ENCODE measurements at regions not wholly inside any gene's neighbourhood (a gene's known extent, or its start where the extent isn't known, plus 50 kb on each side); places are given as distances from the start of the nearest gene placed in this dataset.

DNA sequence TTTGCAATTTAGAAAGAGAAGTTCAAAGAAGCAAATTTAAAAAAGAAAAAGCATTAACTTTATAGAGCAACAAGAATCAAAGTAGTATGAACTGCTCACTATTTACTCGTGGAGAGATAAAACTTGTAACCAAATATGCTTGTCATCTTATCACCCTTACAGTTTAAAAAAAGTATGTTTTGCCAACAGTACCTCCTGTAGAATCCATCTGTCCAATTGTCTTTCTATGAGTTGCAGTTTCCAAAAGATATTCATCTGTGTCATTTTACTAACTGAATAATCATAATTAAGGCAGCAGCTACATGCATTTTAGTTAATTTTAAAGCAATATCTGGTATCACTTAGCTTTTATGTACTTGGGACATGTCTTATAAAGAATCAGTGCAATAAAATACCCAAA, 1112.3 kb downstream of the DSC3 start:
- Histone ChIP-seq H3K4me1 (no peaks in the 10 kb centered on the region), H3K27ac (no peak overlapping the region), H3K4me2 (no peak overlapping the region), H3K9me3 (no peaks in the 10 kb centered on the region), H4K20me1 (no peaks in the 10 kb centered on the region), H3K9ac (no peak overlapping the region), H3K27me3 (no peaks in the 10 kb centered on the region), H3K36me3 (no peaks in the 10 kb centered on the region), H3K4me3 (no peak overlapping the region)
- TF ChIP-seq Cebpa-rat (IDR thresholded peaks at IDR 0.05): no peak

DNA sequence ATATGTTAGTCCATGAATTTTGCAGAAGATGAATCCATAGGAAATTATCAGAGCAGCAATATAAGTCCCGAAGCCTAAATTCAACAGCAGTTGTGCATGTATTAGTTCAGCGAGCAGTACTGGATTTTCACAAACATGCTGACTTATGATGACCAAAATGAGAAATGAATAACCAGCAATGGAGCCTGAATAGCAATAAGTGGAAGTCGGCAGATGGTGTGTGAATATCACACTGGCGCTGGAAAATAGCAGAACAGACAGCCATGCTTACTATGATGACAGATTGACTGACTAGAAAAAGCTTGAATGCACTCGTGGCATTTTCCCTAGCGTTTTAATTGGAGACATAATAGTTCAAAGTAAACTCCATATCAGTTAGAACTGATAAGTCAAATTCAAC, 1114.5 kb downstream of the DSC3 start:
- no peak overlapping the region for H3K4me2 ChIP-seq

DNA sequence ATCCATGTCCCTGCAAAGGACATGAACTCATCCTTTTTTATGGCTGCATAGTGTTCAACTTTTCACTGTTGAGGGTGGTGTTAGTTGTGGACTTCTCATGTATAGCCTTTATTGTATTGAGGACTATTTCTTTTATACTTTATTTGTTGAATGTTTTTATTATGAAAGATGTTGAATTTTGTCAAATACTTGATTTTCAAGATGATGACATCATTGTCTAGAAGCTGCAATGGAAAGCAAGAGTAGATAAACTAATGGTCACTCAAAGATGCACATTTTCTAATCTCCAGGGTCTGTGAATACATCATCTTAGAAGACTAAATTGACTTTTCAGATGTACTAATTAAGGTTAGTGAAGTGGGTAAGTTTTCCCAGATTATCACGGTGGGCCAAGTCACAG, 1117.0 kb downstream of the DSC3 start:
- Histone ChIP-seq H3K4me3 (no peak overlapping the region), H3K9ac (no peak overlapping the region), H3K4me2 (no peak overlapping the region), H3K27ac (no peak overlapping the region), H3K4me1 (no peaks in the 10 kb centered on the region), H3K9me3 (no peaks in the 10 kb centered on the region), H3K27me3 (no peaks in the 10 kb centered on the region), H4K20me1 (no peaks in the 10 kb centered on the region), H3K36me3 (no peaks in the 10 kb centered on the region)
- no peak for TF ChIP-seq Cebpa-rat (IDR thresholded peaks at IDR 0.05)

More for the DNA sequence above, 1114.5 kb downstream of the DSC3 start:
- Histone ChIP-seq H3K27me3 (no peaks in the 10 kb centered on the region), H4K20me1 (no peaks in the 10 kb centered on the region), H3K4me3 (no peak overlapping the region), H3K9me3 (no peaks in the 10 kb centered on the region), H3K27ac (no peak overlapping the region), H3K36me3 (no peaks in the 10 kb centered on the region), H3K9ac (no peak overlapping the region), H3K4me1 (no peaks in the 10 kb centered on the region)
- TF ChIP-seq Cebpa-rat (IDR thresholded peaks at IDR 0.05): no peak

DNA sequence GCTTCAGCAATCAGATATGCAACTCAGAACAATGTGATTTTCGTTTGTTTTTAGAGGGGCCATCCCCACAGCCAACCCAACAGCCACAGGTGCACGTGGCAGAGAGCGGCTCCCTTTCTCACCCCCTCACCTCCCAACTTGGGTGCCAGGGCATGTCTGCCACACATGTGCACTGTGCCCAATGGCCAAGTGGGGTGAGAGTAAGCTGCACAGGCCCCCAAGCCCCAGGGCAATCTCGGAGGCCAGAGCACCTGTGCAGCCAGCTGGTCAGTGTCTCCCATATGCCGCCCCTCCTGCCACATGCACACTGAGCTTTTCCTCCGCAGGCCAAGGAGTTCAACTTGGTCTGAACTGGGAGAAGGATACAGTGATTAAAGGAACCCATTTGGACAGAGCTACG, 1130.2 kb downstream of the DSC3 start:
- TF ChIP-seq Cebpa-rat (IDR thresholded peaks at IDR 0.05): no peak
- no peak overlapping the region for H3K4me2 ChIP-seq
- H3K36me3 ChIP-seq: no peaks in the 10 kb centered on the region
- H3K4me1 ChIP-seq: no peaks in the 10 kb centered on the region
- no peak overlapping the region for H3K27ac ChIP-seq
- H3K27me3 ChIP-seq: no peaks in the 10 kb centered on the region
- no peaks in the 10 kb centered on the region for H4K20me1 ChIP-seq
- H3K9me3 ChIP-seq: no peaks in the 10 kb centered on the region
- no peak overlapping the region for H3K9ac ChIP-seq
- H3K4me3 ChIP-seq: no peak overlapping the region

DNA sequence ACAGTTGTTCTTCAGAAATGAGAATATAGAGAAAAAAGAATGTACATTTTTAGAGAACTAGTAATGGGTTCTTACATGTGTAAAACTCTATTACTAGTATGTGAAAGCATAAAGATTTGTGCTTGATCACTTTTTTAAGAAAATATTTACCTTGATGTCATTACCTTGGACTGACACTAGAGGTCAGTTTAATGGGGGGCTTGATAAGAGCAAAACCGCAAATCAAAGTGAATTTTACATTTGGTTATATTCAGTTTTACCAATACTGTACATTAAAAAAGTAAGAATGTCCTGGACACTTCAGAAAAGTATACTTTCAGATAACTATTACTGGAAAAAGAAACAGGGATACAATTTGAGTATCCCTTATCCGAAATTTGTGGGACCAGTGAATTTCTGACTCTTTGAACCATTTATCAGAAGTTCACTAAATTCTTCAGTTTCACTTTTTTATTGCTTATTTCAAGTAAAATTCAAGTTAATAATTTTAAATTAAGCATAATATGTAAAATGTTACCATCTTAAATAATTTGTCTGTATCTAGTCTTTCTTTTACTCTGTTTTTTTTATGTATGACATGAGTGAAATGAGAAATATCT, 1149.5 kb downstream of the DSC3 start:
- Histone ChIP-seq H3K9me3 (no peaks in the 10 kb centered on the region), H3K36me3 (no peaks in the 10 kb centered on the region), H4K20me1 (no peaks in the 10 kb centered on the region), H3K27me3 (no peaks in the 10 kb centered on the region), H3K27ac (no peak overlapping the region), H3K4me2 (no peak overlapping the region), H3K9ac (no peak overlapping the region), H3K4me3 (no peak overlapping the region), H3K4me1 (no peaks in the 10 kb centered on the region)
- no peak for TF ChIP-seq Cebpa-rat (IDR thresholded peaks at IDR 0.05)

DNA sequence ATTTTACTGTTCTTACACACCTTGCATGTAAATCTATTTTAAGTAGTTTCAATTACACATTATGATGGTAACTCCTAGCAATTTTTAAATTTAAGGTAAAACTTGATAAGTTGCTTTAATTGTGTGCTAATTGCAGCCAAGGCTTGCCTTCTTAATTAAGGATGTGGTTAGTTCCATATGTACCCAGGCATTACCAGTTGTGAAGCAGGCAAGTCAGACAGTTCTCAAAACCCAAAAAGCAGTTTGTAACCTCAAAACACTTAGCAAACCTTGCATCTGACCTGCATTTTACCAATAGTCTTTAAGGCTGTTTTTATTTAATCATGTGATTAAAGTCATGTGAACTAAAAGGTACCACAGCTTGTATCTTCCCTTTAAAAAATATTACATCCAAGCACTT, 1159.4 kb downstream of the DSC3 start:
- H3K9ac ChIP-seq: no peak overlapping the region
- H3K27me3 ChIP-seq: no peaks in the 10 kb centered on the region
- H3K4me1 ChIP-seq: no peaks in the 10 kb centered on the region
- H3K27ac ChIP-seq: no peak overlapping the region
- no peaks in the 10 kb centered on the region for H4K20me1 ChIP-seq
- H3K36me3 ChIP-seq: no peaks in the 10 kb centered on the region
- H3K4me3 ChIP-seq: no peak overlapping the region
- no peaks in the 10 kb centered on the region for H3K9me3 ChIP-seq
- no peak overlapping the region for H3K4me2 ChIP-seq
- TF ChIP-seq Cebpa-rat (IDR thresholded peaks at IDR 0.05): no peak

DNA sequence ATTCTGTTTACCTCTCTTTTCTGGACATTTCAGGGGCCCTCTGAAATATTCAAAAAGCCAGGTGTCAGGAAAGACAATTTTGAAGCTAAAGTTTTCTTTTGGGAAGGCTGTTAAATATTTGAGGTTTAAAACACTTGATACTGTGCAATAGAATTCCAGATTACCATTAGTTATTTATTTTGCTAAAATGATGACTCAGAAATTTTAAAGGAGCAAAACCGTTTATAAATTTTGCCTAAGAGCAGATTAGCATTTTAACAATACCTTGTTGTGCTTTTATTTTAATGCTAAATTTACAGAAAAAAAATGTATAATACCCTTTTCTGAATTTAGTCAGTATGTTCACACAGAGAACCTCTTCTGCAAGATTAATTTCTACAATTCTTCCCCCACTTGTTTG, 1159.9 kb downstream of the DSC3 start:
- no peak overlapping the region for H3K4me2 ChIP-seq
- H3K9ac ChIP-seq: no peak overlapping the region
- H3K9me3 ChIP-seq: peaks cover under 1% of the 10 kb centered on the region; the same call in 1 of the 2 replicates
- no peak overlapping the region for H3K27ac ChIP-seq
- H3K27me3 ChIP-seq: no peaks in the 10 kb centered on the region
- H3K4me3 ChIP-seq: no peak overlapping the region
- no peaks in the 10 kb centered on the region for H3K4me1 ChIP-seq
- H4K20me1 ChIP-seq: no peaks in the 10 kb centered on the region
- no peaks in the 10 kb centered on the region for H3K36me3 ChIP-seq
- no peak for TF ChIP-seq Cebpa-rat (IDR thresholded peaks at IDR 0.05)

DNA sequence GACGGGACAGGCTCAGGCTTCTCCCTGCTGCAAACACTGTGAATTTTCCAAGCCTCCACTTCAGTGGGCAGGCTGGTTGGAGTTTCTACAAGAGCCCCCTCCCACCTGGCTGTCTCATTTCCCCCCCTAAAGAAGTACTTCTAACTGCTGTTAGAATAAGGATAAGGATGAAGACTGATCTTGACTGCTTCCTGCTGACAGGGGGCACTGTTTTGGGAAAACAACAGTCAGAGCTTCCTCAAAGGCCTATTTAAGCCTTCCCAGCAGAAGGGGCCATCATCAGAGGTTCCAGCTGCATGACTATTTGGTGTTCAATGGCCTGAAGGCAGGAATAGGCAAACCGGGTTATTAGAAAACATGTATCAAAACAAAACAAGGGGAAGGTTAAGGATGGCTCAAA, 1162.8 kb downstream of the DSC3 start:
- Histone ChIP-seq H3K36me3 (no peaks in the 10 kb centered on the region), H3K9ac (no peak overlapping the region), H3K4me2 (no peak overlapping the region), H3K4me3 (no peak overlapping the region), H4K20me1 (no peaks in the 10 kb centered on the region), H3K4me1 (no peaks in the 10 kb centered on the region), H3K27me3 (no peaks in the 10 kb centered on the region), H3K27ac (no peak overlapping the region), H3K9me3 (peaks cover 9% of the 10 kb centered on the region; the same call in 1 of the 2 replicates)
- TF ChIP-seq Cebpa-rat (IDR thresholded peaks at IDR 0.05): no peak

DNA sequence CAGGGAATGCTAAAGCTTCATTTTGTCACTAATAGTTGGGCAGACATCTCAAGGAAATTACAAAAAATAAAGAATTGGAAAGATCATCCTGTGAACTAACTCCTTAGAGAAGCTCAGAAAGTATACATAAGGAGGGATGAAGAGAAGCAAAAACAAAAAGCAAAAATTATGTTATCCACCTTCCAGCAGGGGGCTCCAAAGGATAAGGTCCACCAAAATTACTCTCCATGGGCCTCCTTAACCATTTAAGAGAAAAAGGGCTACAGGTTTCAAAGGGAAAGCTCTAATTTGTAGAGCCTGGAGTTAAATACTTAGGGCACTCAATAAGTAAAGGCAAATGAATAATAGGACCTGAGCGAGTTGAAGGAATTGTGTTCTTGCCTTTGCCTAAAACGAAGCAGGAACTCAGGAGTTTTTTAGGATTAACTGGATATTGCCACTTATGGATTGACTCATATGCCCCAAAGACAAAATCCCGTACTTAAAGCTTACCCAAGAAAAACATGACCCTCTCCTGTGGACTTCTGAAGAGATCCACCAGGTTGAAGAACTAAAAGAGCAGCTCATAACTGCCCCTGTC, 1167.9 kb downstream of the DSC3 start:
- Histone ChIP-seq H3K9ac (no peak overlapping the region), H3K4me2 (no peak overlapping the region), H4K20me1 (no peaks in the 10 kb centered on the region), H3K4me1 (no peaks in the 10 kb centered on the region), H3K9me3 (peaks cover 9% of the 10 kb centered on the region; the same call in 1 of the 2 replicates), H3K27ac (no peak overlapping the region), H3K4me3 (no peak overlapping the region), H3K27me3 (no peaks in the 10 kb centered on the region), H3K36me3 (no peaks in the 10 kb centered on the region)
- TF ChIP-seq Cebpa-rat (IDR thresholded peaks at IDR 0.05): no peak

DNA sequence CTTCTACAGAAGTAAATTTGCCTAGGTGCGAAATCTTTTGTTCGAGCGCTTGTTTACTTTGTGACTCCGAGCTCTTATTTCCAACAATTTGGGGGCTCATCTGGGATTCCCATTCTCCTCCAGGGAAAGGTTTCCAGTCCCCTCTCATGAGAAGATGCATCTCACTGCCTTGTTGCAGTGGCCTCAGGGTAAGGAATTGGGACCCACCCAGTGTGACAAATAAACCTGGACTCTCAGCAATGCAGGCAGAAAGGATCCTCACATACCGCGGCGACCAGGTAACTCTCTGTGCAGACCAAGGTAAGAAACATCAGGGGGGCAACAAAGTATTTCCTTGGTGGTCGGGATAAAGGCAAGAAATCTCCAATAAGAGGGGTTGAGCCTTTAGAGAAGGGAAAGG, 1169.3 kb downstream of the DSC3 start:
- H3K4me1 ChIP-seq: no peaks in the 10 kb centered on the region
- no peak overlapping the region for H3K4me2 ChIP-seq
- H3K4me3 ChIP-seq: no peak overlapping the region
- no peaks in the 10 kb centered on the region for H3K36me3 ChIP-seq
- H3K9ac ChIP-seq: no peak overlapping the region
- H3K27me3 ChIP-seq: no peaks in the 10 kb centered on the region
- H4K20me1 ChIP-seq: no peaks in the 10 kb centered on the region
- no peak overlapping the region for H3K27ac ChIP-seq
- H3K9me3 ChIP-seq: peaks cover 9% of the 10 kb centered on the region; the same call in 1 of the 2 replicates
- TF ChIP-seq Cebpa-rat (IDR thresholded peaks at IDR 0.05): no peak

DNA sequence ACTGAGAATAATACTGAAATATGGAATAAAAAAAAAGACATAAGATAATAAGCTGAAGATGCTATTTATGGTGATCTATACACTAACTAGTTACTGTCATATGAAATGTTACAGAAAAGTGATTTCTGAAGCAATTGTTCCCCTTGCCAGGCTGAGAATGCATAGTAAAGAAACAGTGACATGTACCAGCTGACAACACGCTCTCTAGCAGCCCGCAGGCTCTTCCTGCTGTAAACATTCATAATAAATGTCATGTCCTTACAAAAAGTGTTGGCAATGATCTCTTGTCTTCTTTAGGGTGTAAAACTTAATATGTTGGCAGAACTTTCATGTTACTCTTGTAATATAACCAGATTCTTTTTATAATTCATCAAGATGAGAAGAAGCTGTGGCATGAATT, 1171.3 kb downstream of the DSC3 start:
- Histone ChIP-seq H3K4me1 (no peaks in the 10 kb centered on the region), H3K4me2 (no peak overlapping the region), H3K27ac (no peak overlapping the region), H3K36me3 (no peaks in the 10 kb centered on the region), H3K4me3 (no peak overlapping the region), H3K9me3 (no peaks in the 10 kb centered on the region), H3K27me3 (no peaks in the 10 kb centered on the region), H4K20me1 (no peaks in the 10 kb centered on the region), H3K9ac (no peak overlapping the region)
- no peak for TF ChIP-seq Cebpa-rat (IDR thresholded peaks at IDR 0.05)
